BE2C (cell line): ENCODE measurements at regions not wholly inside any gene's neighbourhood (a gene's known extent, or its start where the extent isn't known, plus 50 kb on each side); places are given as distances from the start of the nearest gene placed in this dataset.

Experiments
- DNase-seq: peaks from one replicate; pipeline ENCODE4 v3.0.0-alpha.2; 2020
- H3K27me3 ChIP-seq: fragments of 250-450 bp; sonication (Bioruptor Pico); 2 replicates; pipeline ENCODE4 v1.5.1; 2020; ENCODE audit warnings: mild to moderate bottlenecking
- H3K36me3 ChIP-seq: fragments of 250-450 bp; sonication (Bioruptor Pico); 2 replicates; pipeline ENCODE4 v1.5.1; 2020; ENCODE audit warnings: mild to moderate bottlenecking
- H3K4me1 ChIP-seq: fragments of 250-450 bp; sonication (Bioruptor Pico); 2 replicates; pipeline ENCODE4 v1.5.1; 2020
- H3K4me3 ChIP-seq: 2 replicates; pipeline ENCODE4 v1.5.1; 2011; ENCODE audit warnings: low read depth, low read length
- H3K9me3 ChIP-seq: fragments of 250-450 bp; sonication (Bioruptor Pico); 2 replicates; pipeline ENCODE4 v1.5.1; 2020
- TF ChIP-seq, protein P1 (sequence below): IDR thresholded peaks from 2 replicates; pipeline ENCODE4 v1.5.1; 2012; ENCODE audit warnings: mild to moderate bottlenecking, low read depth, low read length

GRCh38 chr2:216950547-216950946, 90.7 kb upstream of the TNP1 start:
- DNase-seq = no peak
- H3K27me3 ChIP-seq = no peaks in the 10 kb centered on the region
- no peak overlapping the region for H3K4me3 ChIP-seq
- H3K9me3 ChIP-seq = no peaks in the 10 kb centered on the region
- no peaks in the 10 kb centered on the region for H3K4me1 ChIP-seq
- no peaks in the 10 kb centered on the region for H3K36me3 ChIP-seq
- TF ChIP-seq, protein P1, sequence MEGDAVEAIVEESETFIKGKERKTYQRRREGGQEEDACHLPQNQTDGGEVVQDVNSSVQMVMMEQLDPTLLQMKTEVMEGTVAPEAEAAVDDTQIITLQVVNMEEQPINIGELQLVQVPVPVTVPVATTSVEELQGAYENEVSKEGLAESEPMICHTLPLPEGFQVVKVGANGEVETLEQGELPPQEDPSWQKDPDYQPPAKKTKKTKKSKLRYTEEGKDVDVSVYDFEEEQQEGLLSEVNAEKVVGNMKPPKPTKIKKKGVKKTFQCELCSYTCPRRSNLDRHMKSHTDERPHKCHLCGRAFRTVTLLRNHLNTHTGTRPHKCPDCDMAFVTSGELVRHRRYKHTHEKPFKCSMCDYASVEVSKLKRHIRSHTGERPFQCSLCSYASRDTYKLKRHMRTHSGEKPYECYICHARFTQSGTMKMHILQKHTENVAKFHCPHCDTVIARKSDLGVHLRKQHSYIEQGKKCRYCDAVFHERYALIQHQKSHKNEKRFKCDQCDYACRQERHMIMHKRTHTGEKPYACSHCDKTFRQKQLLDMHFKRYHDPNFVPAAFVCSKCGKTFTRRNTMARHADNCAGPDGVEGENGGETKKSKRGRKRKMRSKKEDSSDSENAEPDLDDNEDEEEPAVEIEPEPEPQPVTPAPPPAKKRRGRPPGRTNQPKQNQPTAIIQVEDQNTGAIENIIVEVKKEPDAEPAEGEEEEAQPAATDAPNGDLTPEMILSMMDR = no peak

GRCh38 chr2:216949700-216950413, 90.0 kb upstream of the TNP1 start:
- Histone ChIP-seq H3K27me3 (no peaks in the 10 kb centered on the region), H3K36me3 (no peaks in the 10 kb centered on the region), H3K4me1 (no peaks in the 10 kb centered on the region), H3K4me3 (no peak overlapping the region), H3K9me3 (no peaks in the 10 kb centered on the region)
- TF ChIP-seq, protein P1 = no peak
- no peak for DNase-seq

DNA sequence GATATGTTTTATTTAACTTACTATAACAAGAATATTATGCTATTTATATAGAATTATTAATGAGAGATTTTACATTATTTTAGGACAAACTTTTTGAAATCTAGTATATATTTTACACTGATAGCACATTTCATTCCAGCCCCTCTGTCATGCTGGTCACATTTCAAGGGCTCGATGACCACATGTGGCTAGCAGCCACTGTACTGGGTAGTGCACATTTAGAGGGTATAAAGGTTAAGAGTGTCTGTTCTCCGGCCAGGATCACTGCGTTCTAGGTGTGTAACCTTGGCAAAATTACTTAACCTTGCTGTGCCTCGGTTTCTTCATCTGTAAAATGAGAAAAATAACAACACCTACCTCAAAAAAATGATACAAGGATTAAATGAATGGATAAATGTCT, 87.2 kb upstream of the TNP1 start:
- Histone ChIP-seq H3K36me3 (no peaks in the 10 kb centered on the region), H3K27me3 (no peaks in the 10 kb centered on the region), H3K4me3 (no peak overlapping the region), H3K9me3 (no peaks in the 10 kb centered on the region), H3K4me1 (no peaks in the 10 kb centered on the region)
- no peak for DNase-seq
- TF ChIP-seq, protein P1 = no peak

GRCh38 chr2:216944733-216945132, 84.9 kb upstream of the TNP1 start:
- H3K9me3 ChIP-seq = no peaks in the 10 kb centered on the region
- no peak overlapping the region for H3K4me3 ChIP-seq
- TF ChIP-seq, protein P1 = no peak
- no peaks in the 10 kb centered on the region for H3K27me3 ChIP-seq
- H3K4me1 ChIP-seq = no peaks in the 10 kb centered on the region
- no peak for DNase-seq
- H3K36me3 ChIP-seq = no peaks in the 10 kb centered on the region

- H3K36me3 ChIP-seq = no peaks in the 10 kb centered on the region
- TF ChIP-seq, protein P1 = no peak
- H3K4me3 ChIP-seq = no peak overlapping the region
- H3K4me1 ChIP-seq = no peaks in the 10 kb centered on the region
- no peaks in the 10 kb centered on the region for H3K27me3 ChIP-seq
- no peak for DNase-seq
- H3K9me3 ChIP-seq = no peaks in the 10 kb centered on the region
Observed at GRCh38 chr2:216943109-216943508, 83.2 kb upstream of the TNP1 start.

GRCh38 chr2:216942465-216942864, 82.6 kb upstream of the TNP1 start:
- TF ChIP-seq, protein P1 = no peak
- no peaks in the 10 kb centered on the region for H3K27me3 ChIP-seq
- H3K36me3 ChIP-seq = no peaks in the 10 kb centered on the region
- peaks cover under 1% of the 10 kb centered on the region for H3K4me1 ChIP-seq
- DNase-seq = no peak
- H3K4me3 ChIP-seq = no peak overlapping the region
- no peaks in the 10 kb centered on the region for H3K9me3 ChIP-seq
